ENCODE measurements at regions not wholly inside any gene's neighbourhood (a gene's known extent, or its start where the extent isn't known, plus 50 kb on each side); places are given as distances from the start of the nearest gene placed in this dataset.
A peak's percentile ranks its signal among the peaks of the same experiment; 100 is the strongest.
"Not testable (repeated sequence)": the region's sequence is repeated elsewhere in the genome, so short reads cannot be mapped to it uniquely, and the experiment has no call there.

- CTCF ChIA-PET: no interaction called here
- POLR2A ChIA-PET: no interaction called here
- Histone ChIP-seq H3K36me3 (ENCODE audit: control insufficient read depth in 2 of 2, insufficient read depth in 1 of 2, low read length in 2 of 2) (no peaks in the 10 kb centered on the region), H3K27ac (ENCODE audit: extremely low read depth, low read depth, low read length) (no peak overlapping the region), H3K4me1 (ENCODE audit: control insufficient read depth, insufficient read depth, low read length) (no peaks in the 10 kb centered on the region), H3K4me3 (ENCODE audit: low read depth, low read length) (no peak overlapping the region), H3K9me3 (ENCODE audit: control insufficient read depth, insufficient read depth, low read depth, low read length) (no peaks in the 10 kb centered on the region)
- no peak for TF ChIP-seq GFI1B (tag by site-specific recombination; IDR thresholded peaks at IDR 0.05)
- TF ChIP-seq KLF10 (tag by site-specific recombination; IDR thresholded peaks at IDR 0.05): no peak
- no peak for TF ChIP-seq ZNF792 (tag by site-specific recombination; IDR thresholded peaks at IDR 0.05)
Observed at GRCh38 chr1:143553627-143554026, 418.2 kb downstream of the FAM72C start.

GRCh38 chr1:143504703-143505102 lies 467.1 kb downstream of the FAM72C start:
- H3K27ac ChIP-seq (ENCODE audit: extremely low read depth, low read depth, low read length); POLR2A ChIA-PET; CTCF ChIA-PET; H3K9me3 ChIP-seq (ENCODE audit: control insufficient read depth, insufficient read depth, low read depth, low read length); H3K4me3 ChIP-seq (ENCODE audit: low read depth, low read length); H3K4me1 ChIP-seq (ENCODE audit: control insufficient read depth, insufficient read depth, low read length); H3K36me3 ChIP-seq (ENCODE audit: control insufficient read depth in 2 of 2, insufficient read depth in 1 of 2, low read length in 2 of 2): not testable (repeated sequence)
- peak; percentile 25; the same call in 1 of the 2 replicates for TF ChIP-seq BCL6B (tag by site-specific recombination; IDR thresholded peaks at IDR 0.05)
- peak; percentile 96 for TF ChIP-seq PRDM1 (tag by site-specific recombination; IDR thresholded peaks at IDR 0.05)
- TF ChIP-seq ZSCAN5A (tag by site-specific recombination; IDR thresholded peaks at IDR 0.05): 0 out of 2 replicates have a peak, but pooled peaks have one; percentile 30
- peak; percentile 85 for TF ChIP-seq ATF2 (tag by site-specific recombination; IDR thresholded peaks at IDR 0.05; ENCODE audit: low read depth)
- TF ChIP-seq ZNF366 (tag by site-specific recombination; conservative IDR thresholded peaks at IDR 0.05): peak; percentile 95
- peak; percentile 80; the same call in 1 of the 2 replicates for TF ChIP-seq ZNF324 (tag by site-specific recombination; IDR thresholded peaks at IDR 0.05)
- peak; percentile 76 for TF ChIP-seq ZNF24 (tag by site-specific recombination; IDR thresholded peaks at IDR 0.05)

GRCh38 chr1:143504080-143504479 lies 467.7 kb downstream of the FAM72C start:
- H3K4me3 ChIP-seq (ENCODE audit: low read depth, low read length); H3K4me1 ChIP-seq (ENCODE audit: control insufficient read depth, insufficient read depth, low read length); H3K27ac ChIP-seq (ENCODE audit: extremely low read depth, low read depth, low read length); CTCF ChIA-PET; POLR2A ChIA-PET; H3K9me3 ChIP-seq (ENCODE audit: control insufficient read depth, insufficient read depth, low read depth, low read length); H3K36me3 ChIP-seq (ENCODE audit: control insufficient read depth in 2 of 2, insufficient read depth in 1 of 2, low read length in 2 of 2): not testable (repeated sequence)
- 0 out of 2 replicates have a peak, but pooled peaks have one; percentile 8 for TF ChIP-seq ATF2 (tag by site-specific recombination; IDR thresholded peaks at IDR 0.05; ENCODE audit: low read depth)

- H3K36me3 ChIP-seq (ENCODE audit: control insufficient read depth in 2 of 2, insufficient read depth in 1 of 2, low read length in 2 of 2); H3K27ac ChIP-seq (ENCODE audit: extremely low read depth, low read depth, low read length); CTCF ChIA-PET; H3K4me3 ChIP-seq (ENCODE audit: low read depth, low read length); POLR2A ChIA-PET; H3K9me3 ChIP-seq (ENCODE audit: control insufficient read depth, insufficient read depth, low read depth, low read length); H3K4me1 ChIP-seq (ENCODE audit: control insufficient read depth, insufficient read depth, low read length): not testable (repeated sequence)
- TF ChIP-seq ZNF311 (tag by site-specific recombination; IDR thresholded peaks at IDR 0.05; ENCODE audit: borderline replicate concordance) (peak; percentile 91; the same call in 1 of the 2 replicates), ATF2 (tag by site-specific recombination; IDR thresholded peaks at IDR 0.05; ENCODE audit: low read depth) (peak; percentile 92), ZNF24 (tag by site-specific recombination; IDR thresholded peaks at IDR 0.05) (peak; percentile 99), PRDM1 (tag by site-specific recombination; IDR thresholded peaks at IDR 0.05) (peak; percentile 67; the same call in 1 of the 2 replicates), ZBTB17 (tag by site-specific recombination; IDR thresholded peaks at IDR 0.05) (peak; percentile 52; the same call in 1 of the 2 replicates), ZSCAN16 (tag by site-specific recombination; IDR thresholded peaks at IDR 0.05) (0 out of 2 replicates have a peak, but pooled peaks have one; percentile 29), ZNF488 (tag by site-specific recombination; IDR thresholded peaks at IDR 0.05) (0 out of 2 replicates have a peak, but pooled peaks have one; percentile 58), ZNF580 (tag by site-specific recombination; IDR thresholded peaks at IDR 0.05) (peak; percentile 79; the same call in 1 of the 2 replicates), ZNF26 (tag by site-specific recombination; IDR thresholded peaks at IDR 0.05) (peak; percentile 40; the same call in 1 of the 2 replicates)
Observed at GRCh38 chr1:143503048-143503447, 468.7 kb downstream of the FAM72C start.
